ENCODE measurements at regions not wholly inside any gene's neighbourhood (a gene's known extent, or its start where the extent isn't known, plus 50 kb on each side); places are given as distances from the start of the nearest gene placed in this dataset.

DNA sequence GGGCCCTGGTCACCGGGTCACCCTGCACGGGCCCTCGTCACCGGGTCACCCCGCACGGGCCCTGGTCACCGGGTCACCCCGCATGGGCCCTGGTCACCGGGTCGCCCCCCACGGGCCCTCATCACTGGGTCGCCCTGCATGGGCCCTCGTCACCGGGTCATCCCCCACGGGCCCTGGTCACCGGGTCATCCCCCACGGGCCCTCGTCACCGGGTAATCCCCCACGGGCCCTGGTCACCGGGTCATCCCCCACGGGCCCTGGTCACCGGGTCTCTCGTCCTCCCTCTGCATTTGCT lies 77.6 kb downstream of the RIPK4 start:
- WGBS, 2 donors: 95 to 96% methylated on average over 24 of the region's 24 CpGs
- DNase-seq: no peak
- Histone ChIP-seq H3K4me3 (no peak overlapping the region), H3K36me3 (ENCODE audit: control insufficient read depth in 4 of 4, insufficient read depth in 4 of 4, low read length in 4 of 4) (no peaks in the 10 kb centered on the region), H3K4me1 (ENCODE audit: control insufficient read depth in 5 of 5, insufficient read depth in 5 of 5, low read length in 5 of 5) (peaks cover 0 to 1% (median 0%) of the 10 kb centered on the region in 5 donors), H3K27ac (ENCODE audit: low read depth in 1 of 2, low read length in 1 of 2) (no peak overlapping the region), H3K9ac (ENCODE audit: insufficient read depth in 1 of 2, low read length in 2 of 2) (no peak overlapping the region), H3K9me3 (ENCODE audit: control insufficient read depth in 4 of 4, insufficient read depth in 3 of 4, low read length in 3 of 4) (no peaks in the 10 kb centered on the region), H3K27me3 (ENCODE audit: control insufficient read depth in 3 of 3, insufficient read depth in 3 of 3, low read length in 2 of 3) (peaks cover 0 to 2% (median 0%) of the 10 kb centered on the region in 3 donors)
- no peak for ATAC-seq (ENCODE audit: insufficient read depth, low FRiP score)
- no peak for TF ChIP-seq CTCF (IDR thresholded peaks at IDR 0.05; ENCODE audit: control extremely low read depth, extremely low read depth)

DNA sequence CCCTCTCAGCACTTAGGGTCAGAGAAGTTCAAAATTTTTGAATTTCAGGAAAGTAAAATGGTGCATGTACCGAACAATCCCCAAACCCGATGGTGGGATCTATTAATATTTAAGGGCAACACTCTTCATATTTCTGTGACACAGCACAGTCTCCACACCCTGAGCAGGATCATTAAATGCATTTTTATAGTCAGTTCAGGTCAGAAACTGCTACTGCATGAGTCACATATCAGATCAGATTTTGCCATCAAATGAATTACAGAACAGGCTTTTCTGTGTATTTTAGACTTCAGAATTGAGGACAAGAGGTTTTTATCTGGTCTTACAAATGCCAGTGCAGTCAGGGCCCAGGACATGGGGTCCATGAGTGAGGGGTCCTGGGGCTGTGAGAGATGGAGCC lies 79.2 kb downstream of the RIPK4 start:
- TF ChIP-seq CTCF (IDR thresholded peaks at IDR 0.05; ENCODE audit: control extremely low read depth, extremely low read depth): no peak
- Histone ChIP-seq H3K36me3 (ENCODE audit: control insufficient read depth in 4 of 4, insufficient read depth in 4 of 4, low read length in 4 of 4) (no peaks in the 10 kb centered on the region), H3K9ac (ENCODE audit: insufficient read depth in 1 of 2, low read length in 2 of 2) (no peak overlapping the region), H3K4me1 (ENCODE audit: control insufficient read depth in 5 of 5, insufficient read depth in 5 of 5, low read length in 5 of 5) (peaks cover 0 to 1% (median 0%) of the 10 kb centered on the region in 5 donors), H3K27me3 (ENCODE audit: control insufficient read depth in 3 of 3, insufficient read depth in 3 of 3, low read length in 2 of 3) (peaks cover 0 to 2% (median 0%) of the 10 kb centered on the region in 3 donors), H3K27ac (ENCODE audit: low read depth in 1 of 2, low read length in 1 of 2) (no peak overlapping the region), H3K4me3 (no peak overlapping the region), H3K9me3 (ENCODE audit: control insufficient read depth in 4 of 4, insufficient read depth in 3 of 4, low read length in 3 of 4) (no peaks in the 10 kb centered on the region)
- no peak for DNase-seq
- ATAC-seq (ENCODE audit: insufficient read depth, low FRiP score): no peak
- WGBS, 2 donors: 97 to 99% methylated on average over 2 of the region's 2 CpGs

DNA sequence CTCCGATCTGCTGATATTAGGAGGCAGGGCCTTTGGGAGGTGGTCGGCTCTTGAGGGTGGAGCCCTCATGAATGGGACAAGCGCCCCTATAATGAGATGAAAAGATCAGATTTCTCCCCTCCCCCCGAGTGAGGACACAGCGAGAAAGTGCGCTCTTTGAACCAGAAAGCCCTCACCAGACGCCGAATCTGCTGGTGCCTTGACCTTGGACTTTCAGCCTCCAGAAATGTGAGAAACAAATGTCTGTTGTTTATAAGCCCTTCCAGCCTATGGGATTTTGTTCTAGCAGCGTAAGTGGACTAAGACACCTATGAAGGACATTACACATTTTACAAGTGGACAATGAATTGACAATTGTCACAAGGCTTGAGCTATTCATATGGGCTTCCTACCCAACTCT lies 80.2 kb downstream of the RIPK4 start:
- TF ChIP-seq CTCF (IDR thresholded peaks at IDR 0.05; ENCODE audit: control extremely low read depth, extremely low read depth): no peak
- Histone ChIP-seq H3K27me3 (ENCODE audit: control insufficient read depth in 3 of 3, insufficient read depth in 3 of 3, low read length in 2 of 3) (peaks cover 0 to 2% (median 0%) of the 10 kb centered on the region in 3 donors), H3K4me1 (ENCODE audit: control insufficient read depth in 5 of 5, insufficient read depth in 5 of 5, low read length in 5 of 5) (peaks cover 0 to 1% (median 0%) of the 10 kb centered on the region in 5 donors), H3K9me3 (ENCODE audit: control insufficient read depth in 4 of 4, insufficient read depth in 3 of 4, low read length in 3 of 4) (no peaks in the 10 kb centered on the region), H3K9ac (ENCODE audit: insufficient read depth in 1 of 2, low read length in 2 of 2) (no peak overlapping the region), H3K4me3 (no peak overlapping the region), H3K27ac (ENCODE audit: low read depth in 1 of 2, low read length in 1 of 2) (no peak overlapping the region), H3K36me3 (ENCODE audit: control insufficient read depth in 4 of 4, insufficient read depth in 4 of 4, low read length in 4 of 4) (no peaks in the 10 kb centered on the region)
- 81 to 84% methylated on average over 9 of the region's 9 CpGs for WGBS, 2 donors
- DNase-seq (no peak), ATAC-seq (ENCODE audit: insufficient read depth, low FRiP score) (no peak)

- peak overlapping the region in 1 of 2 donors; percentile 15 for H3K27ac ChIP-seq (ENCODE audit: low read depth in 1 of 2, low read length in 1 of 2)
- H3K9ac ChIP-seq (ENCODE audit: insufficient read depth in 1 of 2, low read length in 2 of 2): no peak overlapping the region
- ATAC-seq (ENCODE audit: insufficient read depth, low FRiP score) (no peak), DNase-seq (no peak)
- H3K4me1 ChIP-seq (ENCODE audit: control insufficient read depth in 5 of 5, insufficient read depth in 5 of 5, low read length in 5 of 5): peaks cover 0 to 6% (median 0%) of the 10 kb centered on the region in 5 donors
- H3K36me3 ChIP-seq (ENCODE audit: control insufficient read depth in 4 of 4, insufficient read depth in 4 of 4, low read length in 4 of 4): no peaks in the 10 kb centered on the region
- no peaks in the 10 kb centered on the region for H3K27me3 ChIP-seq (ENCODE audit: control insufficient read depth in 3 of 3, insufficient read depth in 3 of 3, low read length in 2 of 3)
- TF ChIP-seq CTCF (IDR thresholded peaks at IDR 0.05; ENCODE audit: control extremely low read depth, extremely low read depth): no peak
- 87 to 90% methylated on average over 8 of the region's 8 CpGs for WGBS, 2 donors
- no peaks in the 10 kb centered on the region for H3K9me3 ChIP-seq (ENCODE audit: control insufficient read depth in 4 of 4, insufficient read depth in 3 of 4, low read length in 3 of 4)
- H3K4me3 ChIP-seq: no peak overlapping the region
Observed at GRCh38 chr21:41685511-41686149, 81.2 kb downstream of the RIPK4 start.

Measured in lung (tissue), 11 donors.